H9 (cell line): ENCODE measurements at regions not wholly inside any gene's neighbourhood (a gene's known extent, or its start where the extent isn't known, plus 50 kb on each side); places are given as distances from the start of the nearest gene placed in this dataset.

Experiments used
- DNase-seq: peaks from one replicate; pipeline ENCODE4 v3.0.0-alpha.2; 2017
- H2AFZ ChIP-seq: one replicate; pipeline ENCODE4 v1.6.1; 2013; ENCODE audit warnings: mild to moderate bottlenecking, low read length, control low read depth, moderate library complexity
- H2AK5ac ChIP-seq: 2 replicates; pipeline ENCODE4 v1.6.1; 2013; ENCODE audit warnings: low read length, control low read depth, mixed read lengths; ENCODE audit not compliant: insufficient read length
- H2BK120ac ChIP-seq: one replicate; pipeline ENCODE4 v1.6.1; 2013; ENCODE audit warnings: low read depth, mild to moderate bottlenecking, low read length, control low read depth, inconsistent platforms; ENCODE audit not compliant: poor library complexity, severe bottlenecking
- H2BK12ac ChIP-seq: 2 replicates; pipeline ENCODE4 v1.6.1; 2013; ENCODE audit warnings: low read length, control low read depth, mixed read lengths, low read depth; ENCODE audit not compliant: insufficient read length
- H2BK15ac ChIP-seq: 2 replicates; pipeline ENCODE4 v1.6.1; 2013; ENCODE audit warnings: low read depth, low read length, control low read depth
- H2BK20ac ChIP-seq: one replicate; pipeline ENCODE4 v1.6.1; 2013; ENCODE audit warnings: low read depth, mild to moderate bottlenecking, low read length, control low read depth, inconsistent platforms; ENCODE audit not compliant: poor library complexity, severe bottlenecking
- H2BK5ac ChIP-seq: 2 replicates; pipeline ENCODE4 v1.6.1; 2013; ENCODE audit warnings: low read length, control low read depth, mixed read lengths; ENCODE audit not compliant: insufficient read length
- H3K14ac ChIP-seq: 2 replicates; pipeline ENCODE4 v1.6.1; 2013; ENCODE audit warnings: low read length, control low read depth; ENCODE audit not compliant: insufficient read depth
- H3K18ac ChIP-seq: 2 replicates; pipeline ENCODE4 v1.6.1; 2013; ENCODE audit warnings: low read depth, mild to moderate bottlenecking, mixed read lengths, low read length, control low read depth; ENCODE audit not compliant: insufficient read length
- H3K23ac ChIP-seq: 2 replicates; pipeline ENCODE4 v1.6.1; 2013; ENCODE audit warnings: low read length, control low read depth, mixed read lengths, low read depth; ENCODE audit not compliant: insufficient read length
- H3K23me2 ChIP-seq: 2 replicates; pipeline ENCODE4 v1.6.1; 2013; ENCODE audit warnings: low read depth, mild to moderate bottlenecking, mixed read lengths, low read length, control low read depth; ENCODE audit not compliant: insufficient read length, poor library complexity, severe bottlenecking
- H3K27ac ChIP-seq: 2 replicates; pipeline ENCODE4 v1.5.1; 2013; ENCODE audit warnings: low read length, control low read depth, mixed read lengths, low read depth; ENCODE audit not compliant: insufficient read length
- H3K27me3 ChIP-seq: 2 replicates; pipeline ENCODE4 v1.6.1; 2013; ENCODE audit warnings: low read length, control low read depth, inconsistent platforms; ENCODE audit not compliant: insufficient read depth
- H3K4ac ChIP-seq: 2 replicates; pipeline ENCODE4 v1.6.1; 2013; ENCODE audit warnings: low read depth, mild to moderate bottlenecking, control low read depth, inconsistent platforms, low read length, moderate library complexity
- H3K4me1 ChIP-seq: 2 replicates; pipeline ENCODE4 v1.6.1; 2013; ENCODE audit warnings: low read length, control low read depth, inconsistent platforms; ENCODE audit not compliant: insufficient read depth
- H3K4me2 ChIP-seq: 2 replicates; pipeline ENCODE4 v1.6.1; 2013; ENCODE audit warnings: low read length, control low read depth, mixed read lengths; ENCODE audit not compliant: insufficient read length, insufficient read depth
- H3K56ac ChIP-seq: 2 replicates; pipeline ENCODE4 v1.6.1; 2013; ENCODE audit warnings: low read depth, mild to moderate bottlenecking, mixed read lengths, low read length, control low read depth; ENCODE audit not compliant: insufficient read length
- H3K79me1 ChIP-seq: 2 replicates; pipeline ENCODE4 v1.6.1; 2013; ENCODE audit warnings: low read depth, mild to moderate bottlenecking, moderate library complexity, low read length, control low read depth, inconsistent platforms; ENCODE audit not compliant: insufficient read depth, poor library complexity, severe bottlenecking
- H3K79me2 ChIP-seq: 2 replicates; pipeline ENCODE4 v1.6.1; 2013; ENCODE audit warnings: low read length, control low read depth, inconsistent platforms; ENCODE audit not compliant: insufficient read depth
- H3K9ac ChIP-seq: 2 replicates; pipeline ENCODE4 v1.6.1; 2013; ENCODE audit warnings: low read length, control low read depth, mixed read lengths; ENCODE audit not compliant: insufficient read length; ENCODE audit errors: extremely low read depth
- H3K9me3 ChIP-seq: one replicate; pipeline ENCODE4 v1.6.1; 2013; ENCODE audit warnings: low read depth, low read length, inconsistent platforms; ENCODE audit not compliant: control insufficient read depth
- H3T11ph ChIP-seq: one replicate; pipeline ENCODE4 v1.6.1; 2013; ENCODE audit warnings: mild to moderate bottlenecking, low read length, control low read depth, inconsistent platforms
- H4K20me1 ChIP-seq: one replicate; pipeline ENCODE4 v1.6.1; 2013; ENCODE audit not compliant: control insufficient read depth, insufficient read length, insufficient read depth
- H4K5ac ChIP-seq: 2 replicates; pipeline ENCODE4 v1.6.1; 2013; ENCODE audit warnings: low read depth, mild to moderate bottlenecking, mixed read lengths, low read length, control low read depth; ENCODE audit not compliant: insufficient read length
- H4K8ac ChIP-seq: replicated peaks from 2 replicates; pipeline ENCODE4 v1.6.1; 2013; ENCODE audit warnings: low read length, control low read depth, mixed read lengths, low read depth; ENCODE audit not compliant: insufficient read length
- H4K91ac ChIP-seq: 2 replicates; pipeline ENCODE4 v1.6.1; 2013; ENCODE audit warnings: low read depth, mild to moderate bottlenecking, moderate library complexity, mixed read lengths, low read length, control low read depth; ENCODE audit not compliant: insufficient read length
- H3K27ac Mint-ChIP-seq, 3 experiments: 2 replicates in 2 of 3; 3 replicates in 1 of 3; pipeline ENCODE4 v1.8.0; 2020 to 2021; ENCODE audit warnings: mixed read lengths in 3 of 3, mild to moderate bottlenecking in 1 of 3, moderate library complexity in 1 of 3
- H3K27me3 Mint-ChIP-seq: 2 replicates; pipeline ENCODE4 v1.8.0; 2021; ENCODE audit warnings: low read depth, mild to moderate bottlenecking, moderate library complexity, mixed read lengths
- H3K36me3 Mint-ChIP-seq, 3 experiments: 2 replicates in 2 of 3; 3 replicates in 1 of 3; pipeline ENCODE4 v1.8.0; 2020 to 2021; ENCODE audit warnings: low read depth in 3 of 3, mixed read lengths in 3 of 3; ENCODE audit not compliant: insufficient read depth in 1 of 3
- H3K4me1 Mint-ChIP-seq, 2 experiments: 2 replicates each; pipeline ENCODE4 v1.8.0; 2020; ENCODE audit warnings: mixed read lengths in 2 of 2
- H3K4me3 Mint-ChIP-seq, 2 experiments: 2 replicates in 1 of 2; 3 replicates in 1 of 2; pipeline ENCODE4 v1.8.0; 2020 to 2021; ENCODE audit warnings: mild to moderate bottlenecking in 2 of 2, mixed read lengths in 2 of 2, moderate library complexity in 1 of 2
- H3K9me3 Mint-ChIP-seq, 2 experiments: 2 replicates in 1 of 2; 3 replicates in 1 of 2; pipeline ENCODE4 v1.8.0; 2020; ENCODE audit warnings: mild to moderate bottlenecking in 2 of 2, mixed read lengths in 2 of 2, moderate library complexity in 1 of 2
- WGBS: extraction: QIAGEN DNeasy Blood & Tissue Kit; methylation state at CpG from one replicate; pipeline ENCODE4 v1.1.7; 2013; ENCODE audit warnings: missing lambda C conversion rate, low lambda C conversion rate, mixed read lengths; ENCODE audit not compliant: insufficient read length; ENCODE audit errors: extremely low coverage; 5-methylcytosine and 5-hydroxymethylcytosine counted together
- TF ChIP-seq, protein P1 (sequence below): fragments of 200-600 bp; sonication (generic); conservative IDR thresholded peaks from 3 replicates; pipeline ENCODE4 v1.8.0; 2021; ENCODE audit warnings: antibody characterized with exemption, mild to moderate bottlenecking

DNA sequence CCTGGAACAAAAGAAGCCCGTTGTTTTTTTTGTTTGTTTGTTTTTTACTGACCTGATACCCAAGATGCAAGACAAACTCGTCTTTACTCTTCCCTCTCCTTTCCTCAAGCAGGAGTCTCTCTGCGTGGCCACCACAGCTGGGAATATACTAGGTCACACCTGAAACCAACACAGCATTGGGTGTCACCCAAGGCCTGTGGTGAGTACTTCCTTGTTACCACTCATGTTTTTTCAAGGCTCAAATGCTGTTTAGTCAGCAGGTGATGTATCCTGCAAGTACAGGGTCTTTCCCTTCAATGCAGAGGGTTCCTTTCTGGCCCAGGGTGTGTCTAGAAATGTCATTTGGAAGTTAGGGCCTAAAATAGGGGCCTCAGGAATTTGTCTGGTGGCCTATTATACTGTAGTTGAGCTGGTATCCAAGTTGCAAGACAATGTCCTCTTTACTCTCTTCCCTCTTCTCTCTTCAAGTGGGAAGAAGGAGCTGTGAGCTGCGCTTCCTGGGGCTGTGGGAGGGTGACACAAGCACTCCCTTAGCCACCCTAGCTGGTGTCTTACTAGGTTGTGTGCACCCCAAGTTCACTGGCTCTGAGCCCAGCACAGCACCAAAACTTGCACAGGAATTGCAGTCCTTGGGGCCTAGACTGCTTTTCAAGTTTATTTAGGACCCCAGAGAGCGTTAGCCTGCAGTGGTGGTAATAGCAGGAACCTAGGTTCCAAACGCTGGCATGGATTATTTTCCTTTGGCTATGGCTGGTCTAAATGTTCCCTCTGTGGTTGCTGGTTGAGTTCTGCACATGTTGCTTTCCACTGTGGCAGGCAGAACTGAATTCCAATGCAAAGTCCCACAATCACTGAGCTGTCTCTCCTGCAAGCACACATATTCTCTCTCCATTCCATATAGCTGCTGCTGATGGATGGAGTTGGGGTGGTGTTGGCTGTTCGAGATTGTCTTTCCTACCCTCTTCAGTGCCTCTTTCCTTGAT is 91.4 kb upstream of the LYPLAL1 start:
- Mint-ChIP-seq H3K27ac (no peak overlapping the region; a peak in 1 of 7 replicates), H3K9me3 (no peaks in the 10 kb centered on the region; a peak in 1 of 5 replicates), H3K27me3 (no peaks in the 10 kb centered on the region), H3K4me3 (no peak overlapping the region), H3K4me1 (no peaks in the 10 kb centered on the region), H3K36me3 (no peaks in the 10 kb centered on the region)
- no peak overlapping the region for H4K5ac ChIP-seq
- TF ChIP-seq, protein P1, sequence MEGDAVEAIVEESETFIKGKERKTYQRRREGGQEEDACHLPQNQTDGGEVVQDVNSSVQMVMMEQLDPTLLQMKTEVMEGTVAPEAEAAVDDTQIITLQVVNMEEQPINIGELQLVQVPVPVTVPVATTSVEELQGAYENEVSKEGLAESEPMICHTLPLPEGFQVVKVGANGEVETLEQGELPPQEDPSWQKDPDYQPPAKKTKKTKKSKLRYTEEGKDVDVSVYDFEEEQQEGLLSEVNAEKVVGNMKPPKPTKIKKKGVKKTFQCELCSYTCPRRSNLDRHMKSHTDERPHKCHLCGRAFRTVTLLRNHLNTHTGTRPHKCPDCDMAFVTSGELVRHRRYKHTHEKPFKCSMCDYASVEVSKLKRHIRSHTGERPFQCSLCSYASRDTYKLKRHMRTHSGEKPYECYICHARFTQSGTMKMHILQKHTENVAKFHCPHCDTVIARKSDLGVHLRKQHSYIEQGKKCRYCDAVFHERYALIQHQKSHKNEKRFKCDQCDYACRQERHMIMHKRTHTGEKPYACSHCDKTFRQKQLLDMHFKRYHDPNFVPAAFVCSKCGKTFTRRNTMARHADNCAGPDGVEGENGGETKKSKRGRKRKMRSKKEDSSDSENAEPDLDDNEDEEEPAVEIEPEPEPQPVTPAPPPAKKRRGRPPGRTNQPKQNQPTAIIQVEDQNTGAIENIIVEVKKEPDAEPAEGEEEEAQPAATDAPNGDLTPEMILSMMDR = no peak
- no peaks in the 10 kb centered on the region for H3K23me2 ChIP-seq
- H2BK120ac ChIP-seq = no peak overlapping the region
- H3T11ph ChIP-seq = no peak overlapping the region
- H4K8ac ChIP-seq = no peak overlapping the region
- no peak overlapping the region for H3K9ac ChIP-seq
- H4K91ac ChIP-seq = no peak overlapping the region
- no peak overlapping the region for H2BK12ac ChIP-seq
- H3K23ac ChIP-seq = no peak overlapping the region
- H3K56ac ChIP-seq = no peak overlapping the region
- H3K79me1 ChIP-seq = no peaks in the 10 kb centered on the region
- H3K4ac ChIP-seq = no peak overlapping the region
- no peaks in the 10 kb centered on the region for H3K4me1 ChIP-seq
- no peak for DNase-seq
- no peak overlapping the region for H2BK15ac ChIP-seq
- H3K14ac ChIP-seq = no peak overlapping the region
- H3K18ac ChIP-seq = no peak overlapping the region
- H2AK5ac ChIP-seq = no peak overlapping the region
- no peak overlapping the region for H2BK20ac ChIP-seq
- H3K9me3 ChIP-seq = no peaks in the 10 kb centered on the region
- no peak overlapping the region for H3K27ac ChIP-seq
- no peak overlapping the region for H2AFZ ChIP-seq
- no peaks in the 10 kb centered on the region for H4K20me1 ChIP-seq
- WGBS = no CpG with 5 or more reads among the region's 7 CpGs
- no peak overlapping the region for H3K4me2 ChIP-seq
- no peaks in the 10 kb centered on the region for H3K79me2 ChIP-seq
- H3K27me3 ChIP-seq = no peaks in the 10 kb centered on the region
- H2BK5ac ChIP-seq = no peak overlapping the region
